AG09319 (cell line): ENCODE measurements at regions not wholly inside any gene's neighbourhood (a gene's known extent, or its start where the extent isn't known, plus 50 kb on each side); places are given as distances from the start of the nearest gene placed in this dataset.

Experiments used
- DNase-seq: peaks from one replicate; pipeline ENCODE4 v3.0.0-alpha.2; 2010; ENCODE audit warnings: low read depth; ENCODE audit errors: extremely low read depth
- CTCF ChIP-seq: IDR thresholded peaks from 2 replicates; pipeline ENCODE4 v1.5.1; 2011; ENCODE audit warnings: low read depth, mild to moderate bottlenecking, inconsistent platforms, low read length, moderate library complexity

DNA sequence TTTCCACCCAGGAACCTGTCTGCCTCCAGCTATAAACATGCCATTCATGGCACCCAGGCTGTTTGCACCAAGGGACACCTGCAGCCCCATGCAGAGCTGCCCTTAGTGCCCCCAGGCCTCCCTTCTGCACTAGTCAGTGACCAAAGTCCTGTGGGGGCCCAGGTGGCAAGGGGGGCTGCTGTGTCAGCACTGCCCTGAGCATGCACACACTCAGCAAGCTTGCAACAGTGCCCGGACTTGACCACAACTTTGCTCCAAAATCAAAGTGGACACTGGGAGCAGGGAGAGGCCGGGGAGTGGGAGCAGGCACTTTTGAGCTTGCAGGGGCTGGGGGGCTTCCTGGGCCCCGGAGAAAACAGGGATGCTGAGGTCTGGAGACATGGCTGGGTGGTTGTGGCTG is 192.9 kb upstream of the MBL2 start:
- no peak for TF ChIP-seq CTCF
- no peak for DNase-seq

GRCh38 chr10:52961323-52961722 is 188.7 kb upstream of the MBL2 start:
- DNase-seq: no peak
- no peak for TF ChIP-seq CTCF

DNA sequence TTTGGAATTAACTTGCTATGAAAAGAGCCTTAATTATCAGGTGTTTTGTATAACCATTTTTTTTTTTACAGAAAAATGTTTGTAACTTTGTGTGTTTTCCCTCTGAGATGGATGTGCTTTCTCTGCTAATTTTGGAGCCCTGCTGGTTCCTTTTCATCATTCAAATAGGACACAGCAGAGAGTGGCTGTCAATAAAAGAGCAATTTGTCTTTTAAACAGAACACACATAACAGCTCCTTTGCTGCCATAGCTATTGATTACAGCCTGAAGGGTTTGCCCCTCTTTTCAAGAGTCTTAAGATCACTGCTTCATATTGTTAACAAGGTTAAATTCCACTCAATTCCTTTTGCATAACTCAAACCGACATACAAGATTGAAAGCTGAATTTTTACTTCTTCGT is 187.2 kb upstream of the MBL2 start:
- no peak for TF ChIP-seq CTCF
- DNase-seq: no peak

DNA sequence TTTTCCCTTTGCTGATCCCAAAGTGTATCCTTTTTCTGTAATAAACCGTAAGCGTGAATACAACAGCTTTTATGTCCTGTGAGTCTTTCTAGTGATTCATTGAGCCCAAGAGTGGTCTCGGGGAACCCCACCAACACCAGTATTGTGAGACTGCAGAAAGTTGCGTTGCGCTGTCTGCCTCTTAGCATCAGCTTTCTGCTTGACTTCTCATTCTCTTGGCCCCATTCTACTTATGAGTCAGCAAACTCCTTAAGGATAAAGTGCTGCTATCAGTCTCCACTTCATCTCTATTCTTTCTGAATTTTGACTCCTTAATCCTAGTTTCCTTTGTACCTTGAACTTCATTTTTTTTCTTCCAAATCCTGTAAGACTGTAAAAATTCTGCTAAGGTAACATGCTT is 184.3 kb upstream of the MBL2 start:
- no peak for DNase-seq
- no peak for TF ChIP-seq CTCF

DNA sequence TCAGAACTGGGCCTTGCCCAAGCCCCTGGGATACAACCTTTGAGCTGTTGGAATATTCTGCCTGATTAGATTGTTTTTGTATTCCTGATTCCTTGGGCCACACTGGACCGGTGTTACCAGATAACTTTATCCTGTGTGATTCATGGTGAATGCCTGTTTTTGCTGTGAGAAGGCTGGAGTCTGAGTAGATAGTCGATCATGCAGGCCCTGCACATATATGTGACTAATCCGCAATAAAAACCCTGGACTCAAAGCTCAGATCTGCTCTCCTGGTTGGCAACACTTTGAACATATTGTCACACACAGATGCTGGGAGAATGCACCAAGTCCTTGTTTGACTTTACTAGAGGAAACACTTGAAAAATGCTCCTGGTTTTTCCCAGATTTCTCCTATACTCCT is 183.9 kb upstream of the MBL2 start:
- DNase-seq: no peak
- no peak for TF ChIP-seq CTCF

DNA sequence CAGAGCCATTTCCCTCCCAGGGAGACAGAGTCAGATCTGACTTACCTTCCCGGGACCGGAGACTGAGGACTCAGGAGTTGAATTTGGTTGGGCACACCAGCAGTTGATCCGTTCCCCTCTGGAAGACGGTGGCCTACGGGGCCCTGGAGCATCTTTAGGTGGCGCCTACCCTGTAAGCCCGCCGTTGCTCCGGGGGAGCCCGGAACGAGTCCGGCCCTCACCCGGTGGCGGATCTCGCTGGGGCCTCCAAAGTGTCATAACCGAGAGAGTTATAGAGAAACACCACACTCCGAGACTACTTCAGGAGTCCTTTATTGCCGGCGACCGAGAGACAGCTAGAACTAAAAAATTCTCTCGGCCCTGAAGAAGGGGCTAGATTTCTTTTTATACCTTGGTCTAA is 182.8 kb upstream of the MBL2 start:
- DNase-seq: no peak
- TF ChIP-seq CTCF: no peak

GRCh38 chr10:52954407-52954806 is 181.8 kb upstream of the MBL2 start:
- no peak for TF ChIP-seq CTCF
- no peak for DNase-seq
